GM23248 (cell line): ENCODE measurements at regions not wholly inside any gene's neighbourhood (a gene's known extent, or its start where the extent isn't known, plus 50 kb on each side); places are given as distances from the start of the nearest gene placed in this dataset.

Experiments
- DNase-seq: peaks from one replicate; pipeline ENCODE4 v3.0.0-alpha.2; 2015
- H2AFZ ChIP-seq: fragments of 200-600 bp; sonication (generic); 2 replicates; pipeline ENCODE4 v1.6.1; 2016; ENCODE audit warnings: antibody characterized with exemption
- H3F3A ChIP-seq: fragments of 200-600 bp; sonication (generic); 2 replicates; pipeline ENCODE4 v1.6.1; 2016; ENCODE audit warnings: mild to moderate bottlenecking, antibody characterized with exemption, mixed run types; ENCODE audit not compliant: insufficient read depth
- H3K27ac ChIP-seq: fragments of 200-600 bp; sonication (generic); 2 replicates; pipeline ENCODE4 v1.5.1; 2016; ENCODE audit warnings: mild to moderate bottlenecking
- H3K27me3 ChIP-seq: fragments of 200-600 bp; sonication (generic); replicated peaks from 2 replicates; pipeline ENCODE4 v1.6.1; 2016; ENCODE audit warnings: mild to moderate bottlenecking; ENCODE audit not compliant: insufficient read depth
- H3K36me3 ChIP-seq: fragments of 200-600 bp; sonication (generic); 2 replicates; pipeline ENCODE4 v1.6.1; 2016; ENCODE audit warnings: low read depth, mild to moderate bottlenecking
- H3K4me1 ChIP-seq: fragments of 200-600 bp; sonication (generic); 2 replicates; pipeline ENCODE4 v1.6.1; 2016; ENCODE audit warnings: mild to moderate bottlenecking; ENCODE audit not compliant: insufficient read depth
- H3K4me2 ChIP-seq: fragments of 200-600 bp; sonication (generic); one replicate; pipeline ENCODE4 v1.6.1; 2016; ENCODE audit warnings: mild to moderate bottlenecking; ENCODE audit not compliant: unreplicated experiment
- H3K4me3 ChIP-seq: fragments of 200-600 bp; sonication (generic); 2 replicates; pipeline ENCODE4 v1.5.1; 2016; ENCODE audit warnings: mild to moderate bottlenecking
- H3K79me2 ChIP-seq: fragments of 200-600 bp; sonication (generic); 2 replicates; pipeline ENCODE4 v1.6.1; 2016; ENCODE audit warnings: mild to moderate bottlenecking; ENCODE audit not compliant: insufficient read depth
- H3K9ac ChIP-seq: fragments of 200-600 bp; sonication (generic); 2 replicates; pipeline ENCODE4 v1.6.1; 2016; ENCODE audit warnings: mild to moderate bottlenecking
- H3K9me2 ChIP-seq: fragments of 200-600 bp; sonication (generic); 2 replicates; pipeline ENCODE4 v1.6.1; 2016; ENCODE audit warnings: mixed run types, mild to moderate bottlenecking, moderate library complexity; ENCODE audit not compliant: insufficient read depth
- H3K9me3 ChIP-seq: fragments of 200-600 bp; sonication (generic); one replicate; pipeline ENCODE4 v1.6.1; 2017; ENCODE audit warnings: low read depth
- H4K20me1 ChIP-seq: fragments of 200-600 bp; sonication (generic); 2 replicates; pipeline ENCODE4 v1.6.0; 2016; ENCODE audit not compliant: insufficient read depth
- EZH2 ChIP-seq: fragments of 200-600 bp; sonication (generic); IDR thresholded peaks from 2 replicates; pipeline ENCODE4 v1.6.1; 2018; ENCODE audit warnings: antibody characterized with exemption, mild to moderate bottlenecking; ENCODE audit not compliant: insufficient read depth, poor library complexity, severe bottlenecking
- EZH2phosphoT487 ChIP-seq: fragments of 200-600 bp; sonication (generic); IDR thresholded peaks from 2 replicates; pipeline ENCODE4 v1.6.1; 2018; ENCODE audit warnings: antibody characterized with exemption, moderate library complexity, mild to moderate bottlenecking, low read depth; ENCODE audit not compliant: insufficient read depth
- WGBS, 2 experiments: methylation state at CpG; one replicate each; pipeline ENCODE4 v1.1.6; 2015 to 2017; ENCODE audit warnings: low lambda C conversion rate in 2 of 2, low coverage in 1 of 2; ENCODE audit errors: missing lambda C conversion rate in 2 of 2; 5-methylcytosine and 5-hydroxymethylcytosine counted together
- in situ Hi-C: fragments of 300-500 bp; cut with MboI; formaldehyde crosslinking; loops from 2 replicates; pipeline ENCODE4 v1.15.0; 2020

GRCh38 chr10:43970717-43971116 lies 322.0 kb upstream of the ZNF32 start:
- Histone ChIP-seq H3K4me1 (no peaks in the 10 kb centered on the region), H3K36me3 (no peaks in the 10 kb centered on the region), H3K4me3 (no peak overlapping the region), H3K9me2 (no peaks in the 10 kb centered on the region), H4K20me1 (no peaks in the 10 kb centered on the region), H3K27ac (no peak overlapping the region), H3K9me3 (no peaks in the 10 kb centered on the region), H2AFZ (no peak overlapping the region), H3K9ac (no peak overlapping the region), H3K4me2 (no peak overlapping the region), H3K79me2 (no peaks in the 10 kb centered on the region), H3K27me3 (no peaks in the 10 kb centered on the region; the same call in 1 of the 2 replicates), H3F3A (no peaks in the 10 kb centered on the region)
- in situ Hi-C loops: no loop called here
- 85 to 97% methylated on average over 2 of the region's 2 CpGs for WGBS, 2 experiments
- DNase-seq: no peak
- TF ChIP-seq EZH2 (no peak), EZH2phosphoT487 (no peak)

- Histone ChIP-seq H3K4me2 (no peak overlapping the region), H3K4me3 (no peak overlapping the region), H3K9me2 (no peaks in the 10 kb centered on the region), H3K9ac (no peak overlapping the region), H2AFZ (no peak overlapping the region), H3K4me1 (peaks cover 3% of the 10 kb centered on the region; the same call in 1 of the 2 replicates), H3K27ac (no peak overlapping the region), H3K79me2 (no peaks in the 10 kb centered on the region), H3K36me3 (no peaks in the 10 kb centered on the region), H3F3A (peaks cover 4% of the 10 kb centered on the region; the same call in 1 of the 2 replicates), H3K27me3 (no peaks in the 10 kb centered on the region; the same call in 1 of the 2 replicates), H4K20me1 (no peaks in the 10 kb centered on the region), H3K9me3 (no peaks in the 10 kb centered on the region)
- TF ChIP-seq EZH2phosphoT487: no peak
- TF ChIP-seq EZH2: no peak
- no peak for DNase-seq
- 84 to 88% methylated on average over 6 of the region's 6 CpGs for WGBS, 2 experiments
- in situ Hi-C loops: no loop called here
These were observed 321.5 kb upstream of the ZNF32 start for GRCh38 chr10:43970018-43970698.

GRCh38 chr10:43969506-43969905 lies 320.8 kb upstream of the ZNF32 start:
- Histone ChIP-seq H3K27ac (no peak overlapping the region), H3K4me2 (no peak overlapping the region), H3K4me3 (no peak overlapping the region), H4K20me1 (no peaks in the 10 kb centered on the region), H3K36me3 (no peaks in the 10 kb centered on the region), H3K27me3 (no peaks in the 10 kb centered on the region; the same call in 1 of the 2 replicates), H3K4me1 (peaks cover 5% of the 10 kb centered on the region; the same call in 1 of the 2 replicates), H3K79me2 (no peaks in the 10 kb centered on the region), H2AFZ (no peak overlapping the region), H3F3A (peaks cover 8% of the 10 kb centered on the region; the same call in 1 of the 2 replicates), H3K9me2 (no peaks in the 10 kb centered on the region), H3K9me3 (no peaks in the 10 kb centered on the region), H3K9ac (no peak overlapping the region)
- in situ Hi-C loops: no loop called here
- no peak for DNase-seq
- TF ChIP-seq EZH2phosphoT487 (no peak), EZH2 (no peak)
- 82 to 84% methylated on average over 9 of the region's 9 CpGs for WGBS, 2 experiments

GRCh38 chr10:43968961-43969360 lies 320.3 kb upstream of the ZNF32 start:
- no peaks in the 10 kb centered on the region for H3K9me2 ChIP-seq
- H4K20me1 ChIP-seq: no peaks in the 10 kb centered on the region
- H3K36me3 ChIP-seq: no peaks in the 10 kb centered on the region
- H3K27ac ChIP-seq: no peak overlapping the region
- in situ Hi-C loops: no loop called here
- no peak overlapping the region for H3K9ac ChIP-seq
- H3K4me2 ChIP-seq: no peak overlapping the region
- WGBS, 2 experiments: 85 to 87% methylated on average over 14 of the region's 14 CpGs
- no peak overlapping the region for H2AFZ ChIP-seq
- peaks cover 5% of the 10 kb centered on the region; the same call in 1 of the 2 replicates for H3K4me1 ChIP-seq
- peaks cover 8% of the 10 kb centered on the region; the same call in 1 of the 2 replicates for H3F3A ChIP-seq
- DNase-seq: no peak
- no peaks in the 10 kb centered on the region for H3K9me3 ChIP-seq
- H3K27me3 ChIP-seq: no peaks in the 10 kb centered on the region; the same call in 1 of the 2 replicates
- no peaks in the 10 kb centered on the region for H3K79me2 ChIP-seq
- no peak for TF ChIP-seq EZH2phosphoT487
- no peak for TF ChIP-seq EZH2
- no peak overlapping the region for H3K4me3 ChIP-seq
